Endothelial cell of umbilical vein (primary cell): ENCODE measurements at regions not wholly inside any gene's neighbourhood (a gene's known extent, or its start where the extent isn't known, plus 50 kb on each side); places are given as distances from the start of the nearest gene placed in this dataset.

Experiments used
- BruUV-seq: library from RNA; stranded (reverse); fragments of 400-500 nt; replicated peaks from 2 replicates; lab custom pipeline; 2021; lab: Mats Ljungman, UMichigan
- CTCF ChIA-PET: fragments of 300-600, 350-600 bp; sonication (Branson Sonifier 250); formaldehyde crosslinking; loops from one replicate; lab custom pipeline; 2021; ENCODE audit warnings: antibody characterized with exemption, inconsistent platforms; lab: Charles Lee
- POLR2A ChIA-PET: fragments of 300-600, 350-600 bp; sonication (Branson Sonifier 250); formaldehyde crosslinking; loops from one replicate; lab custom pipeline; 2021; ENCODE audit warnings: antibody characterized with exemption, inconsistent platforms; lab: Charles Lee
- DNase-seq: peaks from one replicate; pipeline ENCODE4 v3.0.0-alpha.2; 2011; ENCODE audit warnings: low read depth, low spot score
- FAIRE-seq: peaks from 2 replicates; lab custom pipeline; 2011; peaks lifted over from hg19 to GRCh38; lab: Jason Lieb, UNC
- H2AFZ ChIP-seq: 2 replicates; pipeline ENCODE4 v1.6.0; 2012; ENCODE audit warnings: low read depth, low read length, control low read depth, inconsistent platforms
- H3K27ac ChIP-seq: 2 replicates; pipeline ENCODE4 v1.5.1; 2011; ENCODE audit warnings: low read depth, mild to moderate bottlenecking, control low read depth, low read length, moderate library complexity; ENCODE audit not compliant: insufficient read depth
- H3K27me3 ChIP-seq, 2 experiments: 2 replicates each; pipeline versions ENCODE4 v1.6.0 to v1.6.1; 2011; ENCODE audit warnings: low read length in 2 of 2, mixed read lengths in 1 of 2; ENCODE audit not compliant: control insufficient read depth in 2 of 2, insufficient read depth in 2 of 2
- H3K36me3 ChIP-seq, 2 experiments: 2 replicates in 1 of 2; 3 replicates in 1 of 2; pipeline ENCODE4 v1.5.1; 2011; ENCODE audit warnings: low read length in 2 of 2, mild to moderate bottlenecking in 1 of 2, moderate library complexity in 1 of 2; ENCODE audit not compliant: control insufficient read depth in 2 of 2, insufficient read depth in 2 of 2; ENCODE audit errors: extremely low read depth in 1 of 2
- H3K4me1 ChIP-seq: 3 replicates; pipeline ENCODE4 v1.5.1; 2011; ENCODE audit warnings: mild to moderate bottlenecking, low read length; ENCODE audit not compliant: control insufficient read depth, insufficient read depth; ENCODE audit errors: extremely low read depth
- H3K4me2 ChIP-seq: 2 replicates; pipeline ENCODE4 v1.6.1; 2011; ENCODE audit warnings: low read length, control low read depth, mixed read lengths; ENCODE audit not compliant: insufficient read depth
- H3K4me3 ChIP-seq, 3 experiments: fragments of 200-600 bp in 1 of 3; sonication (generic), shearing (Covaris generic) in 1 of 3; replicated peaks in 1 of 3; 2 replicates each; pipeline ENCODE4 v1.5.1; 2011 to 2016; ENCODE audit warnings: control low read depth in 3 of 3, low read length in 3 of 3, mild to moderate bottlenecking in 2 of 3, inconsistent platforms in 1 of 3, low read depth in 1 of 3, moderate library complexity in 1 of 3; ENCODE audit not compliant: insufficient read depth in 1 of 3
- H3K79me2 ChIP-seq: 2 replicates; pipeline ENCODE4 v1.6.0; 2012; ENCODE audit warnings: low read length, inconsistent platforms; ENCODE audit not compliant: control insufficient read depth, insufficient read depth
- H3K9ac ChIP-seq: replicated peaks from 2 replicates; pipeline ENCODE3; 2011; ENCODE audit warnings: low read length, control low read depth; ENCODE audit not compliant: insufficient read depth; ENCODE audit errors: extremely low read depth
- H3K9me1 ChIP-seq: replicated peaks from 3 replicates; pipeline ENCODE4 v1.6.0; 2011; ENCODE audit warnings: mild to moderate bottlenecking, low read length; ENCODE audit not compliant: control insufficient read depth, insufficient read depth; ENCODE audit errors: extremely low read depth
- H3K9me3 ChIP-seq: replicated peaks from 2 replicates; pipeline ENCODE4 v1.5.1; 2012; ENCODE audit warnings: low read length, inconsistent platforms; ENCODE audit not compliant: control insufficient read depth, insufficient read depth
- H4K20me1 ChIP-seq: replicated peaks from 2 replicates; pipeline ENCODE3; 2011; ENCODE audit warnings: mild to moderate bottlenecking, low read length; ENCODE audit not compliant: control insufficient read depth, insufficient read depth; ENCODE audit errors: extremely low read depth
- EZH2 ChIP-seq: IDR thresholded peaks from 2 replicates; pipeline ENCODE4 v1.6.1; 2012; ENCODE audit warnings: borderline replicate concordance, low read depth, mild to moderate bottlenecking, moderate library complexity, low read length, inconsistent platforms; ENCODE audit not compliant: severe bottlenecking
- FOS ChIP-seq: IDR thresholded peaks from 2 replicates; pipeline ENCODE4 v1.6.1; 2011; ENCODE audit warnings: mild to moderate bottlenecking, low read length, moderate library complexity, borderline replicate concordance; ENCODE audit not compliant: insufficient read depth
- GATA2 ChIP-seq: IDR thresholded peaks from 2 replicates; pipeline ENCODE4 v1.7.0; 2011; ENCODE audit warnings: low read depth, mild to moderate bottlenecking, moderate library complexity, mixed read lengths, low read length; ENCODE audit not compliant: insufficient read length, insufficient read depth
- JUN ChIP-seq: IDR thresholded peaks from 2 replicates; pipeline ENCODE4 v1.6.1; 2011; ENCODE audit warnings: borderline replicate concordance, low read depth; ENCODE audit not compliant: insufficient read length, insufficient read depth
- MYC ChIP-seq: IDR thresholded peaks from one replicate; pipeline ENCODE4 v1.6.1; 2011; ENCODE audit warnings: mild to moderate bottlenecking, low read depth, low read length
- POLR2A ChIP-seq: IDR thresholded peaks from 2 replicates; pipeline ENCODE4 v1.6.1; 2012; ENCODE audit warnings: low read depth, mild to moderate bottlenecking, control low read depth, low read length
- POLR2AphosphoS5 ChIP-seq: IDR thresholded peaks from 2 replicates; pipeline ENCODE4 v1.6.1; 2012; ENCODE audit warnings: low read depth, mild to moderate bottlenecking, control low read depth, low read length, moderate library complexity; ENCODE audit not compliant: insufficient read depth
- dilution Hi-C: fragments of 300-500 bp; cut with MboI; formaldehyde crosslinking; loops from one replicate; pipeline ENCODE4 v1.15.0; 2019; ENCODE audit warnings: low sequenced_read_pairs; ENCODE audit not compliant: extremely low pct_ligation_motif_present
- intact Hi-C: fragments of 100-400 bp; cut with micrococcal nuclease; formaldehyde crosslinking; loops from one replicate; pipeline ENCODE4 v1.10.0; 2022
- TF ChIP-seq, protein P1 (sequence below): IDR thresholded peaks from 2 replicates; pipeline ENCODE4 v1.6.1; 2011; ENCODE audit not compliant: insufficient read depth, insufficient read length
- TF ChIP-seq, protein P2 (sequence below), 2 donors: IDR thresholded peaks; 1 replicate in 1 of 2; 2 replicates in 1 of 2; pipeline ENCODE4 v1.5.1; 2011; ENCODE audit warnings: low read length in 2 of 2, mild to moderate bottlenecking in 2 of 2, moderate library complexity in 2 of 2, control low read depth in 1 of 2, inconsistent platforms in 1 of 2, low read depth in 1 of 2; ENCODE audit not compliant: insufficient read depth in 1 of 2; ENCODE audit errors: extremely low read depth in 1 of 2

DNA sequence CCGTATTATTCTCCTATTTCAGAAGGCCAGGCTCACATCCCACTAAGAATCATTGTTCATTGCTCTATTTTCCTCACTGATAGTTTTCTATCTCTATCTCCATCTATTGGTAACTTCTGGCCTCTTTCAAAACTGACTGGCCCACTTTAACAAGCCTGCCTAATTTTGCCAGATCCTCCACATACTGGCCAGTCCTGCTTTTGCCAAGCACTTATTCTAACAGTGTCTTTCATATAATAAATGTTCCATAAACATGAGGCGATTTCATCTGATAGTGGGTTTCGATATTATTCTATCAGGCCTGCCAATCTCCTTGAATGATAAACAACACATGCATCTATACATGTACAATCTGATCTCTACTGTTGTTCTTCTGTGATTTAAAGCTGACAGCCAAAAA is 125.9 kb upstream of the KCNH7 start:
- ChIA-PET POLR2A (no interaction called here), CTCF (no interaction called here)
- intact Hi-C loops (no loop called here), dilution Hi-C loops (no loop called here)
- H3K4me3 ChIP-seq = no peak overlapping the region
- H3K27ac ChIP-seq = no peak overlapping the region
- TF ChIP-seq, protein P1, sequence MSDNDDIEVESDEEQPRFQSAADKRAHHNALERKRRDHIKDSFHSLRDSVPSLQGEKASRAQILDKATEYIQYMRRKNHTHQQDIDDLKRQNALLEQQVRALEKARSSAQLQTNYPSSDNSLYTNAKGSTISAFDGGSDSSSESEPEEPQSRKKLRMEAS = no peak
- TF ChIP-seq FOS (no peak), JUN (no peak), POLR2A (no peak), EZH2 (no peak), GATA2 (no peak), MYC (no peak), POLR2AphosphoS5 (no peak)
- TF ChIP-seq, protein P2, sequence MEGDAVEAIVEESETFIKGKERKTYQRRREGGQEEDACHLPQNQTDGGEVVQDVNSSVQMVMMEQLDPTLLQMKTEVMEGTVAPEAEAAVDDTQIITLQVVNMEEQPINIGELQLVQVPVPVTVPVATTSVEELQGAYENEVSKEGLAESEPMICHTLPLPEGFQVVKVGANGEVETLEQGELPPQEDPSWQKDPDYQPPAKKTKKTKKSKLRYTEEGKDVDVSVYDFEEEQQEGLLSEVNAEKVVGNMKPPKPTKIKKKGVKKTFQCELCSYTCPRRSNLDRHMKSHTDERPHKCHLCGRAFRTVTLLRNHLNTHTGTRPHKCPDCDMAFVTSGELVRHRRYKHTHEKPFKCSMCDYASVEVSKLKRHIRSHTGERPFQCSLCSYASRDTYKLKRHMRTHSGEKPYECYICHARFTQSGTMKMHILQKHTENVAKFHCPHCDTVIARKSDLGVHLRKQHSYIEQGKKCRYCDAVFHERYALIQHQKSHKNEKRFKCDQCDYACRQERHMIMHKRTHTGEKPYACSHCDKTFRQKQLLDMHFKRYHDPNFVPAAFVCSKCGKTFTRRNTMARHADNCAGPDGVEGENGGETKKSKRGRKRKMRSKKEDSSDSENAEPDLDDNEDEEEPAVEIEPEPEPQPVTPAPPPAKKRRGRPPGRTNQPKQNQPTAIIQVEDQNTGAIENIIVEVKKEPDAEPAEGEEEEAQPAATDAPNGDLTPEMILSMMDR (IDR thresholded peaks at IDR 0.05; ENCODE audit: extremely low read depth in 1 of 2, insufficient read depth in 1 of 2, low read depth in 1 of 2, low read length in 2 of 2) = no peak
- no peaks in the 10 kb centered on the region for H3K9me3 ChIP-seq
- H2AFZ ChIP-seq = no peak overlapping the region
- H3K36me3 ChIP-seq = no peaks in the 10 kb centered on the region
- H3K4me2 ChIP-seq = no peak overlapping the region
- no peaks in the 10 kb centered on the region for H3K27me3 ChIP-seq
- BruUV-seq = no TSS peak
- no peaks in the 10 kb centered on the region for H3K79me2 ChIP-seq
- no peak overlapping the region for H3K9ac ChIP-seq
- H4K20me1 ChIP-seq = no peaks in the 10 kb centered on the region
- DNase-seq (no peak), FAIRE-seq (no peak)
- H3K4me1 ChIP-seq = no peaks in the 10 kb centered on the region
- H3K9me1 ChIP-seq = no peaks in the 10 kb centered on the region
